ENCODE measurements at regions not wholly inside any gene's neighbourhood (a gene's known extent, or its start where the extent isn't known, plus 50 kb on each side); places are given as distances from the start of the nearest gene placed in this dataset.

DNA sequence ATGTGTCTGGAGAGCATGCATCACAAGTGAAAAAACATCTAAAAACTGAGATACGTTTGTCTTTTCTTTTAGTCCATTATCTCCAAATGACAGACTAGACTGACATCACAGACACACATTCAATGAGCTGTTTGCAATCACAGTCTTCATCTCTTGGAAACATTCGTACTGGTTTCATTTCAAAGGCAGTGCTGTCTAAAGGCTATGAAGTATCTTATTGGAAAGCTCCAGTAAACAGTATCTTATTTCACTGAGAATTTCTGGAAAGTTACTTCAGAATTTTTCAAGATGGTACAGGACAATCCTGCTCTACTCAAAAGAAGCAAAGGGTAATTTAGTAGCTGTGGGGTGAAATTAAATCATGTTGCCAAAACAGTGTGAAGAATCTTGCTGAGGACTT, 53.5 kb upstream of the TNFRSF19 start (continued):
- TF ChIP-seq, protein P1, sequence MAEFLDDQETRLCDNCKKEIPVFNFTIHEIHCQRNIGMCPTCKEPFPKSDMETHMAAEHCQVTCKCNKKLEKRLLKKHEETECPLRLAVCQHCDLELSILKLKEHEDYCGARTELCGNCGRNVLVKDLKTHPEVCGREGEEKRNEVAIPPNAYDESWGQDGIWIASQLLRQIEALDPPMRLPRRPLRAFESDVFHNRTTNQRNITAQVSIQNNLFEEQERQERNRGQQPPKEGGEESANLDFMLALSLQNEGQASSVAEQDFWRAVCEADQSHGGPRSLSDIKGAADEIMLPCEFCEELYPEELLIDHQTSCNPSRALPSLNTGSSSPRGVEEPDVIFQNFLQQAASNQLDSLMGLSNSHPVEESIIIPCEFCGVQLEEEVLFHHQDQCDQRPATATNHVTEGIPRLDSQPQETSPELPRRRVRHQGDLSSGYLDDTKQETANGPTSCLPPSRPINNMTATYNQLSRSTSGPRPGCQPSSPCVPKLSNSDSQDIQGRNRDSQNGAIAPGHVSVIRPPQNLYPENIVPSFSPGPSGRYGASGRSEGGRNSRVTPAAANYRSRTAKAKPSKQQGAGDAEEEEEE (CRISPR knock-in tag; IDR thresholded peaks at IDR 0.05; ENCODE audit: borderline replicate concordance), result no peak

DNA sequence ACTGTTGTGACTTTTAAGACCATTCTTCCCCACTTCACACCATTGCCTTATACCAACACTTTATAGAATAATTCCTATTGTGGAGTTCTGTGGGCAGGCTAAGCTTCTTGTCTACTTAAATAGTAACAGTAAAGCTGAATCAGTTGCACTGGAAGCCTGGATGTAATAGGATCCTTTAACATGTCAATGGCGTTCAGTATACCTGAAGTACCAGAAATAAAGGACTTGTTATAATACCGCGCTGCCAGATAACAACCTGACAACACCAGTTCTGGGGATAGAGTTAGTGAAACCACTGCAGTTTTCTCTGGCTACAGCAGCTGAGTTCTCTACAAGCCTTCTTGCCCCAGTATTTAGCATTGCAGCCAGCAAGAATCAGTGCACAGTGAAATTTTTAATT, 52.0 kb upstream of the TNFRSF19 start:
- H3K4me2 ChIP-seq (ENCODE audit: low read depth, low read length), result no peak overlapping the region
- ChIA-PET CTCF (ENCODE audit: low intra/inter-chr PET ratio, low total read pairs) (no interaction called here), POLR2A (no interaction called here)
- no peak overlapping the region for H3K27ac ChIP-seq (ENCODE audit: extremely low read length, insufficient read depth, low read length)
- no peaks in the 10 kb centered on the region for H3K9me3 ChIP-seq (ENCODE audit: low read length)
- TF ChIP-seq, protein P2, sequence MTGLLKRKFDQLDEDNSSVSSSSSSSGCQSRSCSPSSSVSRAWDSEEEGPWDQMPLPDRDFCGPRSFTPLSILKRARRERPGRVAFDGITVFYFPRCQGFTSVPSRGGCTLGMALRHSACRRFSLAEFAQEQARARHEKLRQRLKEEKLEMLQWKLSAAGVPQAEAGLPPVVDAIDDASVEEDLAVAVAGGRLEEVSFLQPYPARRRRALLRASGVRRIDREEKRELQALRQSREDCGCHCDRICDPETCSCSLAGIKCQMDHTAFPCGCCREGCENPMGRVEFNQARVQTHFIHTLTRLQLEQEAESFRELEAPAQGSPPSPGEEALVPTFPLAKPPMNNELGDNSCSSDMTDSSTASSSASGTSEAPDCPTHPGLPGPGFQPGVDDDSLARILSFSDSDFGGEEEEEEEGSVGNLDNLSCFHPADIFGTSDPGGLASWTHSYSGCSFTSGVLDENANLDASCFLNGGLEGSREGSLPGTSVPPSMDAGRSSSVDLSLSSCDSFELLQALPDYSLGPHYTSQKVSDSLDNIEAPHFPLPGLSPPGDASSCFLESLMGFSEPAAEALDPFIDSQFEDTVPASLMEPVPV (CRISPR knock-in tag; IDR thresholded peaks at IDR 0.05), result no peak
- TF ChIP-seq ZNF317 (CRISPR knock-in tag; IDR thresholded peaks at IDR 0.05) (no peak), HMG20A (CRISPR knock-in tag; IDR thresholded peaks at IDR 0.05; ENCODE audit: borderline replicate concordance) (no peak), TOPORS (CRISPR knock-in tag; IDR thresholded peaks at IDR 0.05) (no peak)
- TF ChIP-seq, protein P3, sequence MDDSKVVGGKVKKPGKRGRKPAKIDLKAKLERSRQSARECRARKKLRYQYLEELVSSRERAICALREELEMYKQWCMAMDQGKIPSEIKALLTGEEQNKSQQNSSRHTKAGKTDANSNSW (CRISPR knock-in tag; IDR thresholded peaks at IDR 0.05; ENCODE audit: borderline replicate concordance), result no peak
- TF ChIP-seq, protein P4, sequence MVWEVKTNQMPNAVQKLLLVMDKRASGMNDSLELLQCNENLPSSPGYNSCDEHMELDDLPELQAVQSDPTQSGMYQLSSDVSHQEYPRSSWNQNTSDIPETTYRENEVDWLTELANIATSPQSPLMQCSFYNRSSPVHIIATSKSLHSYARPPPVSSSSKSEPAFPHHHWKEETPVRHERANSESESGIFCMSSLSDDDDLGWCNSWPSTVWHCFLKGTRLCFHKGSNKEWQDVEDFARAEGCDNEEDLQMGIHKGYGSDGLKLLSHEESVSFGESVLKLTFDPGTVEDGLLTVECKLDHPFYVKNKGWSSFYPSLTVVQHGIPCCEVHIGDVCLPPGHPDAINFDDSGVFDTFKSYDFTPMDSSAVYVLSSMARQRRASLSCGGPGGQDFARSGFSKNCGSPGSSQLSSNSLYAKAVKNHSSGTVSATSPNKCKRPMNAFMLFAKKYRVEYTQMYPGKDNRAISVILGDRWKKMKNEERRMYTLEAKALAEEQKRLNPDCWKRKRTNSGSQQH (CRISPR knock-in tag; IDR thresholded peaks at IDR 0.05; ENCODE audit: low read depth), result no peak
- H2AFZ ChIP-seq (ENCODE audit: low read length), result no peak overlapping the region
- no peaks in the 10 kb centered on the region for H3K79me2 ChIP-seq (ENCODE audit: insufficient read depth, low read length)
- DNase-seq (ENCODE audit: low spot score) (no peak), ATAC-seq (no peak), FAIRE-seq (no peak)
- no peak overlapping the region for H3K9ac ChIP-seq (ENCODE audit: insufficient read depth, low read depth, low read length)
- no peaks in the 10 kb centered on the region for H3K36me3 ChIP-seq (replicated peaks in 1 of 2; ENCODE audit: control insufficient read depth in 1 of 2, insufficient read depth in 2 of 2, low read length in 2 of 2)
- H3K4me1 ChIP-seq (ENCODE audit: insufficient read depth, low read length), result peaks cover 30% of the 10 kb centered on the region
- 89% methylated on average over 3 of the region's 3 CpGs for WGBS (ENCODE audit: low lambda C conversion rate)
- H3K4me3 ChIP-seq (replicated peaks in 1 of 3; ENCODE audit: insufficient read depth in 1 of 3, low read depth in 2 of 3, low read length in 3 of 3), result no peak overlapping the region
- intact Hi-C loops (cut with micrococcal nuclease; ENCODE audit: unreplicated experiment) (no loop called here), in situ Hi-C loops (cut with HindIII; ENCODE audit: extremely low pct_ligation_motif_present, low pct_unique_long_range_greater_than_20kb) (no loop called here)
- no TSS peak for BruUV-seq (replicated peaks)
- H3K27me3 ChIP-seq (ENCODE audit: control insufficient read depth in 1 of 2, insufficient read depth in 2 of 2, low read length in 2 of 2), result no peaks in the 10 kb centered on the region
- H4K20me1 ChIP-seq (ENCODE audit: insufficient read depth, low read length), result no peaks in the 10 kb centered on the region

Data from HepG2 (cell line).